ENCODE measurements at regions not wholly inside any gene's neighbourhood (a gene's known extent, or its start where the extent isn't known, plus 50 kb on each side); places are given as distances from the start of the nearest gene placed in this dataset.

GRCh38 chr2:219836647-219837177 is 209.3 kb downstream of the SLC4A3 start:
- peak; percentile 55 for TF ChIP-seq CTCF (IDR thresholded peaks at IDR 0.05)

DNA sequence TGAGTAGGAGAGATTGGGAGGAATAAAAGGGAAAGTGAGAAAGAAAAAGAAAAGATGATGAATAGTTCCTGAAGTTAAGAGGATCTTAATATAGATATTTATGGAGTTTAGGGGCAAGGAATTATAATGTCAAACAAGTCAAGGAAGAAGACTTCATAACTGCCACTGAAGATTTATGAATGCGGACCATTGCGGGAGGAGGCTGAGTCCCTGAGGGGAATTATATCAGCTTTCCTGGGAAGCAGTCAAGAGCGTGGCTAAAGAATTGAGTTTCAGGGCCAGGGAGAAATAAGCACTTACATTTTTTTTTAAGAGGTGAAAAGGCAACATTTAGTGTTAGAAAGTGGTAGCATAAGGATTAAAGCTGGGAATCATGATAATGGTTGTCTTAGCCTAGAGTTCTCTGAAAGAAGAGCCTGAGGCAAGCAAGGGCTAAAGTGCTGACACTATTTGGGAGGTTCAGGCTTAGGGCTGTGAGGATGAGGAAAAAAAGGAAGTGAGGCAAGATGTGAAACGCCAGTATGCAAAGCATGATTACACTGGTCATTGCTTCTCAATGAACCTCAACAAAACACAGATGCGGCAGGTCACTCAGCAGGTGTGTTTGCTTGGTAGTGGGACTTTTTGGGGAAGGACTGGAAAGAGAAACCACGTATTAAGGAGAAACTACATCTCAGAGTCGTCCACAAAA is 217.1 kb downstream of the SLC4A3 start:
- no peak for TF ChIP-seq CTCF (IDR thresholded peaks at IDR 0.05)

DNA sequence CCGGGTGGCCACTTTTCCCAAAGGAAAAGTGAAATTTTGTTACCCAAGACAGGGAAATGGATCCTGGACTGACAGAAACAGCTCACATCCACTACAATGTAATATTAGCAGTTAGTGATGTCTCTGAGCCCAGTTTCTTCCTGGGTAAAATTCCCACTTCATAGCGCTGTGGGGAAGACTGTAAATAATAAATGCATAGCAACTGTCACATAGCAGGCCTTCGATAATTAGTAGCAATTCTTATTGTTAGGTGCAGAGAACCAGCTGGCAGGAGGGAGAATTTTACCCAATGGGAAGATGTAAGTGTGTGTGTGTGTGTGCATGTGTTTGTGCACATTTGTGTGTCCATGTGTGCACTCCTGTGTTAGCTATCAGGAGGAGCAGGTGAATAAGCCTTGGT is 221.5 kb downstream of the SLC4A3 start:
- TF ChIP-seq CTCF (IDR thresholded peaks at IDR 0.05) = no peak

- no peak for TF ChIP-seq CTCF (IDR thresholded peaks at IDR 0.05)
Observed at GRCh38 chr2:219851169-219851568, 223.7 kb downstream of the SLC4A3 start.

DNA sequence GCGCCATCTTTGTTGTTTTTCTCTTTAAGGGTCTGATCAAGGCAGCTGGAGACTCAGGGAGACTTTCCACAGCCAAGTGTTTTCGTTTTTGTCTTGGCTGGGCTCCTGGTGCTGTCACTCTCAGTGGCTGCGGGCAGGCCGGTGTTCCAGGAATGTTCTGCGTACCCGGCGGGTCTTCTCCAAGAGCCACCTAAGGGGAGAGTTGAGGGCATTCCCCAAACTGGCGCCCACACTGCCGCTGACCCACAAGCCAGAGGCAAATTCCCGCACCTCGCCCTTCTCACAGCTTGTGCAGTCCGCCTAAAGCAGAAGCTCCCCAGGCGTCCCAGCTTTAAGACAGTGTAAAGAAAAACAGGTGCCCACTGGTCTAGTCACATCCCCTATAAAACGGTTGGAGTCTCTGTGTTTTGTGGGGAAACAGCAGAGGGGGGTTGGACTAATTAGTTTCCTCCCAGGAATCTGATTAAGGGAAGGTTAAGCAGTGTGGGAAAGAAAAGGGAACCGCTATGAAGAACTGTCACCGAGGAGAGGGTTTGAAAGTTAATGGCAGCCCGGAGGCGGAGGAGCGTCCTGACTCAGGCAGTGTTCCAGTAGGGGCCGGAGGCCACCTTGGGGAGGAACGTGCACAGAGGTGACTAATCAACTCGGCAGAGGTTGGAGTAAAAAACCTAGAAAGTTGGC is 224.5 kb downstream of the SLC4A3 start:
- TF ChIP-seq CTCF (IDR thresholded peaks at IDR 0.05) = no peak

DNA sequence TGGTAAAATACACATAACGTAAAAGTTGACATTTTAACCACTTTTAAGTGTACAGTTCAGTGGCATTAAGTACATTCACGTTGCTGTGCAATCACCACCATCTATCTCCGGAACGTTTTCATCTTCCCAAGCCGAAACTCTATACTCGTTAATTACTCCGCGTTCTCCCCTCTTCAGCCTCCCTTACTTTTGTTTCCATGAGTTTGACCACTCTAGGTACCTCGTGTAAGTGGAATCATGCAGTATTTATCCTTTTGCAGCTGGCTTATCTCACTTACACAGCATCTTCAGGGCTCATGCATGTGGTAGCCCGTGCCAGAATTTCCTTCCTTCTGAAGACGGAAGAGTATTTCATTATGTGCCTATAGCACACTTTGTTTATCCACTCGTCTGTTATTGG is 225.2 kb downstream of the SLC4A3 start:
- no peak for TF ChIP-seq CTCF (IDR thresholded peaks at IDR 0.05)

DNA sequence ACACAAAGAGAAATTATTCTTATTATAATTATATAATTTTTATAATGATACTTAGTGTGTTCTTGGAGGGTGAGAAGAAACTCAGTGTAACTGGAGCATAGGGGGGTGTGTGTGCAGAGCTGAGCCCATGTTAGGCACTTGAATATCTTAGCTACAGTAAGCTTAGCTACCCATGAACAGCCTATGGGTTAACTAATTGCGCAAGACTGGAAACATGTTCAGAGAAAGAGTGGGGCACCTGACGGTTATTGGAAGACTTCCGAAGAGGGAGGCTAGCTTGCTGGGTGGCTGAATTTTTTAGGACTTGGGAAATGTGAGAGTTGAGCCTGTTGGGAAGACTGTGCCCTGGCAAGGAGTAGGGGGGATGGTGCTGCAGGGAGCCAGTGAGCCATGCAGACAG is 229.2 kb downstream of the SLC4A3 start:
- TF ChIP-seq CTCF (IDR thresholded peaks at IDR 0.05) = no peak

Measured in LNCAP (cell line).